ENCODE measurements at regions not wholly inside any gene's neighbourhood (a gene's known extent, or its start where the extent isn't known, plus 50 kb on each side); places are given as distances from the start of the nearest gene placed in this dataset.

- no peak for DNase-seq (ENCODE audit: low read depth)
These were observed 605.0 kb downstream of the MTRR start for GRCh38 chr5:8473827-8474568.

GRCh38 chr5:8474569-8474930 is 605.6 kb downstream of the MTRR start:
- no peak for DNase-seq (ENCODE audit: low read depth)

- no peak for DNase-seq (ENCODE audit: low read depth)
These were observed 609.4 kb downstream of the MTRR start for GRCh38 chr5:8478326-8478725.

GRCh38 chr5:8481007-8481406 is 612.1 kb downstream of the MTRR start:
- no peak for DNase-seq (ENCODE audit: low read depth)

GRCh38 chr5:8491254-8491653 is 622.3 kb downstream of the MTRR start:
- DNase-seq (ENCODE audit: low read depth), result no peak

- DNase-seq (ENCODE audit: low read depth), result no peak
These were observed 624.2 kb downstream of the MTRR start for GRCh38 chr5:8493176-8493575.

- no peak for DNase-seq (ENCODE audit: low read depth)
These were observed 631.5 kb downstream of the MTRR start for GRCh38 chr5:8500426-8500825.

- DNase-seq (ENCODE audit: low read depth), result no peak
These were observed 636.2 kb downstream of the MTRR start for GRCh38 chr5:8505196-8505595.

- DNase-seq (ENCODE audit: low read depth), result no peak
These were observed 639.3 kb downstream of the MTRR start for GRCh38 chr5:8508231-8508630.

- no peak for DNase-seq (ENCODE audit: low read depth)
These were observed 647.4 kb downstream of the MTRR start for GRCh38 chr5:8516356-8516755.

- DNase-seq (ENCODE audit: low read depth), result no peak
These were observed 648.5 kb downstream of the MTRR start for GRCh38 chr5:8517456-8517855.

- no peak for DNase-seq (ENCODE audit: low read depth)
These were observed 652.0 kb downstream of the MTRR start for GRCh38 chr5:8520917-8521316.

- DNase-seq (ENCODE audit: low read depth), result no peak
These were observed 653.0 kb downstream of the MTRR start for GRCh38 chr5:8521991-8522390.

- DNase-seq (ENCODE audit: low read depth), result no peak
These were observed 653.7 kb downstream of the MTRR start for GRCh38 chr5:8522646-8523045.

- DNase-seq (ENCODE audit: low read depth), result no peak
These were observed 654.6 kb downstream of the MTRR start for GRCh38 chr5:8523501-8523900.

- DNase-seq (ENCODE audit: low read depth), result no peak
These were observed 656.9 kb downstream of the MTRR start for GRCh38 chr5:8525819-8526218.

- DNase-seq (ENCODE audit: low read depth), result no peak
These were observed 659.2 kb downstream of the MTRR start for GRCh38 chr5:8528106-8528505.

- DNase-seq (ENCODE audit: low read depth), result no peak
These were observed 669.9 kb downstream of the MTRR start for GRCh38 chr5:8538821-8539220.

GRCh38 chr5:8540317-8540716 is 671.4 kb downstream of the MTRR start:
- DNase-seq (ENCODE audit: low read depth), result no peak

- no peak for DNase-seq (ENCODE audit: low read depth)
These were observed 682.0 kb downstream of the MTRR start for GRCh38 chr5:8550921-8551320.

GRCh38 chr5:8553364-8553763 is 684.4 kb downstream of the MTRR start:
- DNase-seq (ENCODE audit: low read depth), result no peak

- no peak for DNase-seq (ENCODE audit: low read depth)
These were observed 688.8 kb downstream of the MTRR start for GRCh38 chr5:8557728-8558127.

GRCh38 chr5:8560776-8561175 is 691.8 kb downstream of the MTRR start:
- no peak for DNase-seq (ENCODE audit: low read depth)

- DNase-seq (ENCODE audit: low read depth), result no peak
These were observed 692.4 kb downstream of the MTRR start for GRCh38 chr5:8561224-8561840.
